ENCODE measurements at regions not wholly inside any gene's neighbourhood (a gene's known extent, or its start where the extent isn't known, plus 50 kb on each side); places are given as distances from the start of the nearest gene placed in this dataset.
A peak's percentile ranks its signal among the peaks of the same experiment; 100 is the strongest.

GRCh38 chr1:5568321-5568720 is 423.9 kb downstream of the NPHP4 start:
- no peak for DNase-seq (ENCODE audit: low read depth)

GRCh38 chr1:5567839-5568238 is 424.4 kb downstream of the NPHP4 start:
- no peak for DNase-seq (ENCODE audit: low read depth)

GRCh38 chr1:5566924-5567323 is 425.3 kb downstream of the NPHP4 start:
- no peak for DNase-seq (ENCODE audit: low read depth)

- DNase-seq (ENCODE audit: low read depth): no peak
These were observed 426.7 kb downstream of the NPHP4 start for GRCh38 chr1:5565281-5566125.

GRCh38 chr1:5564578-5565257 is 427.5 kb downstream of the NPHP4 start:
- DNase-seq (ENCODE audit: low read depth): no peak

- no peak for DNase-seq (ENCODE audit: low read depth)
These were observed 428.2 kb downstream of the NPHP4 start for GRCh38 chr1:5563861-5564577.

- DNase-seq (ENCODE audit: low read depth): no peak
These were observed 429.5 kb downstream of the NPHP4 start for GRCh38 chr1:5562769-5563168.

- no peak for DNase-seq (ENCODE audit: low read depth)
These were observed 429.9 kb downstream of the NPHP4 start for GRCh38 chr1:5562331-5562730.

- no peak for DNase-seq (ENCODE audit: low read depth)
These were observed 433.1 kb downstream of the NPHP4 start for GRCh38 chr1:5559078-5559477.

GRCh38 chr1:5555853-5556252 is 436.4 kb downstream of the NPHP4 start:
- DNase-seq (ENCODE audit: low read depth): no peak

GRCh38 chr1:5554784-5555183 is 437.4 kb downstream of the NPHP4 start:
- DNase-seq (ENCODE audit: low read depth): no peak

- no peak for DNase-seq (ENCODE audit: low read depth)
These were observed 438.1 kb downstream of the NPHP4 start for GRCh38 chr1:5554111-5554510.

GRCh38 chr1:5552787-5553484 is 439.3 kb downstream of the NPHP4 start:
- no peak for DNase-seq (ENCODE audit: low read depth)

- DNase-seq (ENCODE audit: low read depth): peak; percentile 7
These were observed 440.8 kb downstream of the NPHP4 start for GRCh38 chr1:5551274-5551975.

GRCh38 chr1:5548266-5548665 is 444.0 kb downstream of the NPHP4 start:
- no peak for DNase-seq (ENCODE audit: low read depth)

GRCh38 chr1:5543235-5543634 is 449.0 kb downstream of the NPHP4 start:
- DNase-seq (ENCODE audit: low read depth): no peak

- no peak for DNase-seq (ENCODE audit: low read depth)
These were observed 459.4 kb downstream of the NPHP4 start for GRCh38 chr1:5532811-5533210.

GRCh38 chr1:5526822-5527551 is 465.2 kb downstream of the NPHP4 start:
- no peak for DNase-seq (ENCODE audit: low read depth)

- no peak for DNase-seq (ENCODE audit: low read depth)
These were observed 465.9 kb downstream of the NPHP4 start for GRCh38 chr1:5526385-5526750.

GRCh38 chr1:5525597-5526384 is 466.4 kb downstream of the NPHP4 start:
- DNase-seq (ENCODE audit: low read depth): no peak

Measured in renal cortical epithelial cell (primary cell).